ENCODE measurements at regions not wholly inside any gene's neighbourhood (a gene's known extent, or its start where the extent isn't known, plus 50 kb on each side); places are given as distances from the start of the nearest gene placed in this dataset.

- no peak overlapping the region for H3K9ac ChIP-seq (ENCODE audit: insufficient read depth in 1 of 2, low read depth in 2 of 2, low read length in 2 of 2)
- CTCF ChIA-PET (ENCODE audit: low intra/inter-chr PET ratio): no interaction called here
- no TSS peak for BruUV-seq (replicated peaks)
- TF ChIP-seq GABPB2 (CRISPR knock-in tag; conservative IDR thresholded peaks at IDR 0.05): no peak
- TF ChIP-seq ILF3 (IDR thresholded peaks at IDR 0.05; ENCODE audit: borderline replicate concordance): no peak
- in situ Hi-C loops (cut with MboI): no loop called here
- no peak overlapping the region for H3K27ac ChIP-seq (ENCODE audit: extremely low read depth, low read depth, low read length)
- H3K9me1 ChIP-seq (ENCODE audit: control insufficient read depth, insufficient read depth, low read length): no peaks in the 10 kb centered on the region
- no peak overlapping the region for H3K4me2 ChIP-seq (ENCODE audit: insufficient read depth, low read length)
- H3K4me1 ChIP-seq (replicated peaks in 1 of 2; ENCODE audit: control insufficient read depth in 2 of 2, insufficient read depth in 2 of 2, low read length in 2 of 2): no peaks in the 10 kb centered on the region; a peak in 1 of 5 replicates
- no peaks in the 10 kb centered on the region for H3K79me2 ChIP-seq (ENCODE audit: control insufficient read depth, insufficient read depth, low read length)
- ATAC-seq (no peak), DNase-seq (ENCODE audit: extremely low read depth in 1 of 4, low spot score in 3 of 4) (no peak), FAIRE-seq (no peak)
- H2AFZ ChIP-seq (ENCODE audit: low read depth, low read length): no peak overlapping the region
- intact Hi-C loops (cut with micrococcal nuclease): no loop called here
- H3K27me3 ChIP-seq (ENCODE audit: control insufficient read depth in 2 of 2, insufficient read depth in 2 of 2, low read length in 2 of 2): no peaks in the 10 kb centered on the region
- H4K20me1 ChIP-seq (replicated peaks; ENCODE audit: control insufficient read depth, insufficient read depth, low read length): no peaks in the 10 kb centered on the region
- 2% methylated on average over 4 of the region's 4 CpGs for WGBS (ENCODE audit: insufficient coverage, low coverage, missing lambda C conversion rate)
- no peak overlapping the region for H3K4me3 ChIP-seq
- no peaks in the 10 kb centered on the region for H3K9me3 ChIP-seq (replicated peaks; ENCODE audit: control insufficient read depth, insufficient read depth, low read depth, low read length)
- no peaks in the 10 kb centered on the region for H3K36me3 ChIP-seq (ENCODE audit: control insufficient read depth, insufficient read depth, low read length)
- POLR2A ChIA-PET: no interaction called here
Observed at GRCh38 chr5:143694357-143694756, 117.6 kb upstream of the HMHB1 start.

GRCh38 chr5:143693651-143694252, 118.2 kb upstream of the HMHB1 start:
- no peak overlapping the region for H3K9ac ChIP-seq (ENCODE audit: insufficient read depth in 1 of 2, low read depth in 2 of 2, low read length in 2 of 2)
- H3K4me2 ChIP-seq (ENCODE audit: insufficient read depth, low read length): no peak overlapping the region
- H3K79me2 ChIP-seq (ENCODE audit: control insufficient read depth, insufficient read depth, low read length): no peaks in the 10 kb centered on the region
- H3K4me1 ChIP-seq (replicated peaks in 1 of 2; ENCODE audit: control insufficient read depth in 2 of 2, insufficient read depth in 2 of 2, low read length in 2 of 2): no peaks in the 10 kb centered on the region
- no peaks in the 10 kb centered on the region for H3K9me3 ChIP-seq (replicated peaks; ENCODE audit: control insufficient read depth, insufficient read depth, low read depth, low read length)
- TF ChIP-seq ZNF780A (CRISPR knock-in tag; IDR thresholded peaks at IDR 0.05) (no peak), HMBOX1 (IDR thresholded peaks at IDR 0.05) (peak; percentile 18; the same call in 1 of the 2 replicates)
- H3K36me3 ChIP-seq (ENCODE audit: control insufficient read depth, insufficient read depth, low read length): no peaks in the 10 kb centered on the region
- WGBS (ENCODE audit: insufficient coverage, low coverage, missing lambda C conversion rate): 0% methylated on average over 4 of the region's 4 CpGs
- H3K9me1 ChIP-seq (ENCODE audit: control insufficient read depth, insufficient read depth, low read length): no peaks in the 10 kb centered on the region
- ATAC-seq (no peak), DNase-seq (ENCODE audit: extremely low read depth in 1 of 4, low spot score in 3 of 4) (no peak), FAIRE-seq (no peak)
- in situ Hi-C loops (cut with MboI) (no loop called here), intact Hi-C loops (cut with micrococcal nuclease) (no loop called here)
- ChIA-PET POLR2A (no interaction called here), CTCF (ENCODE audit: low intra/inter-chr PET ratio) (no interaction called here)
- no peak overlapping the region for H3K4me3 ChIP-seq
- H2AFZ ChIP-seq (ENCODE audit: low read depth, low read length): no peak overlapping the region
- no TSS peak for BruUV-seq (replicated peaks)
- H3K27ac ChIP-seq (ENCODE audit: extremely low read depth, low read depth, low read length): no peak overlapping the region
- no peaks in the 10 kb centered on the region for H3K27me3 ChIP-seq (ENCODE audit: control insufficient read depth in 2 of 2, insufficient read depth in 2 of 2, low read length in 2 of 2)
- H4K20me1 ChIP-seq (replicated peaks; ENCODE audit: control insufficient read depth, insufficient read depth, low read length): no peaks in the 10 kb centered on the region

Measured in K562 (cell line).